ENCODE measurements at regions not wholly inside any gene's neighbourhood (a gene's known extent, or its start where the extent isn't known, plus 50 kb on each side); places are given as distances from the start of the nearest gene placed in this dataset.
"Not testable (repeated sequence)": the region's sequence is repeated elsewhere in the genome, so short reads cannot be mapped to it uniquely, and the experiment has no call there.

DNA sequence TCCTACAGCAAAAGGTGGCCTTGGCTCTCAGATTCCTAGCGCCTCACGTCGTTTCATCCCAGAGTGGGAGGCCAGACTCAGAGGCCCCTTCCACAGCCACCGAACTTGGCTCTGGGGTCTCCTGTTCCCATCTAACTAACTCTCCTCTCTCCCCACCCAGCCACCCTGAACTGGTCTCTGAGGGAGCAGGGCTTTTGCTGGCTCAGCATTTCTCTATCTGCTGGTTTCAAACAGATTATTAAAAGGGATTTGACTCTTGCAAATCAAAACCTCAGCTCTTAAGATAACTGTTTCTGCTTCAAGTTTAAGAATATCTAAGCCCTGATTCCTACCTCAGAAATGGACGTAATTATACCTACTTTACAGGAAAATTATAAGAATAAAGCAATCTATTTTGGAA, 91.0 kb upstream of the ATP1B1 start:
- no peak for DNase-seq (ENCODE audit: low read depth)

DNA sequence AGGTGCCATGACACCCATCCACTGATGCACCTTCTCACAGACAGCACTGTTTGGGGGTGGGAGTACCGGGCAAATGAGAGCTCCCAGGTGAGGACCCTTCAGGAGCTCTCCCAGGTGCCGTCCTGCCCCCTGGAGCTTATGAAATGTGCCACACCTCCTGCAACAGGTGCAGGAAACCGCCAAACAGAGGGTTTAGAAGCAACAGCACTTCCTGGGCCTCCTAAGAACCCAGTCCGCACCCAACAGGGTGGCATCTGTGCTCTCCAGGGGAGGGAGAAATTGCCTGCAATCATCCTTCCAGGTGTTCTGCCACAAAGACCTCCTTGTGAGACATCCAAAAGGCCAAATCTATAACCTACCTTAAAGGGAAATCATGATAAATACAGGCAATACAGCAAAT, 87.7 kb upstream of the ATP1B1 start:
- no peak for DNase-seq (ENCODE audit: low read depth)

DNA sequence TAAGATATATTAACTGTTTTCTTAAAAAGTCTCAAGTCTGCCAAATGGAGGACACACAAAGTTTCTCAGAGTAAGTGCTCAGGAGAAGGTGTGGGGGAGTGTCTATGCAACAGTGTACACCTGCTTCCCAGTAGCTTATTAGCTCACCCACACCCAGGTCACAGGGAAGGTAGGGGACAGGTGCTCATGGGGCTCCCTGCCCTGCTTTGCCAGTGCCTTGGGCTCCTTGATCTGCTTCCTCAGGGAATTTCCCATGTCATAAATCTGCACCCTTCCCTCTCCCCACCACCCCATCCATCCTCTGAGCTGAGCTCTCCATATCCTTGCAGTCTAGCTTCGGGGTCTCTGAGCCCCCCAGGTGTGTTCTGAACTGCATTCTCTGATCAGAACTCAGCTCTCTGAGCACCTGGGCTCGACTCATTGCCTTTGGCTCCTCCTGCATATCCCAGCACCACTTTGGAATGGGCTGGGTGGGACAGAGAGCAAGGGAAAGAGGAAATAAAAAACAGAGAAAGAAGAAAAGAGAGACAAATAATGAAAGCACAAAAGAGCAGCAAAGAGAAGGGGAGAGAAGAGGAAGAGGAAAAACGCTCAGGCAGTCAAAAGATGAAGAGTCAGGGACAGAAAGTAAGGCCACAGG, 87.0 kb upstream of the ATP1B1 start:
- no peak for DNase-seq (ENCODE audit: low read depth)

- DNase-seq (ENCODE audit: low read depth) = no peak
These were observed 85.8 kb upstream of the ATP1B1 start for GRCh38 chr1:169020684-169021083.

- DNase-seq (ENCODE audit: low read depth) = no peak
These were observed 83.8 kb upstream of the ATP1B1 start for GRCh38 chr1:169022648-169023047.

GRCh38 chr1:169024255-169024654, 82.2 kb upstream of the ATP1B1 start:
- no peak for DNase-seq (ENCODE audit: low read depth)

DNA sequence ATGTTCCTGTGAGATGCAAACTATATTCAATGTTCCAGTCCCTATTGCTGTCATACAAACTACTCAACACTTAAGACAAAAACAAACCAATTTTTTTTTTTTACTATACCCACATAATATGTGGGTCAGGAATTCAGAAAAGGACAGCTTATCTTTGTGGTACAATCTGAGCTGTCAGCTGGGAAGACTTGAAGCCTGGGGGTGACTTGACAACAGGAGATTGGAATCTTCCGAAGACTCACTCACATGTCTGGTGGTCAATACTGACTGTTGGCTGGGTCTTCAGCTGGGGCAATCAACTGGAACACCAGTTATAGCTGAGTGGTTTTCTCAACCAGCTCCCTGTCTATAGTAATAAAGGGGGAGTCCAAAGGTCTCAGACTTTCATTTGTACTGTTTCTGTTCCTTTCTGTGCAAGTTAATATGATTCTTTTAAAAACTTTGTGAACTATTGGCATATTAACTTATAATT, 81.7 kb upstream of the ATP1B1 start:
- no peak for DNase-seq (ENCODE audit: low read depth)

DNA sequence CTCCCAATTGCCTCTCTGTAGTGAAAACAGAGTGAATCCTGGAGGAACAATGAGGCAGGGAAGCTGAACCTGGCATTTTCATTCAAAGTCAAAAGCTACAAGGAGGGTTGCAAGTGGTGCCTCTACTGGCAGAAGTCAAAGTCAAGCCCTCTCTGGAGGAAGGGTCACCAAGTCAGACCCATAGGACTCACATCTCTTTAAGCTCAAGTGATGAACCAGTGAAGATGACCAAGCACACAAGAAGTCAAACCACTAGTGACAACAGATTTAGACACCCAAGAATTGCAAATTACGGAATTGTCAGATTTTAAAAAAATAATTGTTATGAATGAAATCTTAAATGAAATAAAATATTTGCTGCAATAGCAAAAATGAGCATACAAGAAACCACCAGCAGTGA, 81.1 kb upstream of the ATP1B1 start:
- DNase-seq (ENCODE audit: low read depth) = no peak

DNA sequence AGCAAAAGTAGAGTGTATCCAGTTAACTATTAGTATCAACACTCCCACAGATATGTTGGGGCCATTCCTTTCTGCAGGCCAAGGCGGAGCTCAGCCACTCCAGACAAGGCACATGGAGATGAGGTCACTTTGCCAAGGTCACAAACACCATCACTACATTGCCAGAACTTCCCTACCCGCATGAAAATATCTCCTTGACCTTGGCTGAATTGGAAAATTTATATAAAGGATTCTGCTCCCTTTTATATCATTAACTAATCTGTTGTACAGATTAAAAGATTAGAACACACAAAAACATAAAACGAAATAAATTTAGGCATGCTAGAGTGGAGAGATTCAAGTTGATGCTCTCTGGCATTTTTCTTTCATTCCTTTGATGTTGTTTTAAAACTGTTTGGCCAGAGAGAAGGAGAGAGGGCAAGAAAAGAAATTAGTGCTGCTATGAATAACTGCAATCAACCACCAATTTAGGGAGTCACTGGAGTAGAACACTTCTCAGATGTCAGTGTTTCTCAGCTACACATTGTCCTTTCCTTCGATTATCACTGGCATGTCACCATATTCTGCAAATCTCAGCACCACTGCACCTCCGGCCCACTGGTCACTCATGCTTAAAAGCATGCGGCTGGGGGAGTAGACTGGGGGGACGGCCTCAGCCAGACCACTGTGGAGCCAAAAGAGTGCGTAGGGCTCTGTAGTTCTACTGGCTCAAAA, 78.7 kb upstream of the ATP1B1 start:
- no peak for DNase-seq (ENCODE audit: low read depth)

GRCh38 chr1:169031566-169032224, 74.8 kb upstream of the ATP1B1 start:
- no peak for DNase-seq (ENCODE audit: low read depth)

DNA sequence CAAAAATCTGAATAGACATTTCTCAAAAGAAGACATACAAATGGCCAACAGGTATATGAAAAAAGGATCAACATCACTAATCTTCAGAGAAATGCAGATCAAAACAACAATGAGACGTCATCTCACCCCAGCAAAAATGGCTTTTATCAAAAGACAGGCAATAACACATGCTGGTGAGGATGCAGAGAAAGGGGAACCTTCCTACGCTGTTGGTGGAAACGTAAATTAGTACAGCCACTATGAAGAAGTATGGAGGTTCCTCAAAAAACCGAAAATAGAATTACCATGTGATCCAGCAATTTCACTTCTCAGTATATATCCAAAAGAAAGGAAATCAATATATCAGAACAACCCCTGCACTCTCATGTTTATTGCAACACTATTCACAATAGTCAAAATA, 65.1 kb upstream of the ATP1B1 start:
- DNase-seq (ENCODE audit: low read depth) = no peak

DNA sequence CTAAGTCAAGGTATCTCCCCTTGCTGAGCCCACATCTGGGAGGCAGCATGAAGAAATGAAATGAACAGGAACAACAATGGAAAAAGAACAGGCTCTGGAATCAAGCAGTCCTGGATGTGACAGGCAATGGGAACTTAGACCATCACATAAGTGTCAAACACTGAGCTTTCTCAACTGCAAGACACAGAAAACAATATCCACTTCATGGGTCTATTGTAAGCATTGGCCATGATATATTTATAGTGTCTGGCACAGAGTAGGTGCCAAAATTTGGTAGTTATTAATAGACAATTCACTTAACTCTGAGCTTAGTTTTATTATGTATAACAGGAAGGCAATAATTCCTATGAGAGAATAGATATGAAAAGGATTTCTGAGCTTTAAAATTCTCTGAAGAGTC, 64.1 kb upstream of the ATP1B1 start:
- no peak for DNase-seq (ENCODE audit: low read depth)

DNA sequence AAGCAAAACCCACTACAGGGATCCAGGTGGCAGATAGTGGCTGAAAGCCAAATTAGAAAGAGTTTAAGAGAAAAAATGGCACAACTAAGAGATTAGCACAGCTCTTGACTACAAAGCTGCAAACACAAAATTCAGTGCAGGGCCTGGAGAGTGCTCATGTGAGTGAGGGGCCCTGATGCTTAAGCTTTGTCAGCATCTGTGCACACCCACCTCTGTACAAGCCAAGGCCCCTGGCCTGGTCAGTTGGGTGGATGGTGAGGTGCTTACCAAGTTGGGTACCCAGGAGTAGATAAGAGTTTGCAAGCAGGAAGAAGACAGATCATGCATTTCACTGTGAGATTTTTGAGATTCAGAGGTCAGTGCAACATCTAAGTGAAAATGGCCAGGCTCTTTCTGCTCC, 62.7 kb upstream of the ATP1B1 start:
- no peak for DNase-seq (ENCODE audit: low read depth)

GRCh38 chr1:169044296-169044695, 62.2 kb upstream of the ATP1B1 start:
- DNase-seq (ENCODE audit: low read depth) = no peak

- DNase-seq (ENCODE audit: low read depth) = no peak
These were observed 61.5 kb upstream of the ATP1B1 start for GRCh38 chr1:169044971-169045370.

- no peak for DNase-seq (ENCODE audit: low read depth)
These were observed 59.8 kb upstream of the ATP1B1 start for GRCh38 chr1:169046671-169047070.

GRCh38 chr1:169047074-169047473, 59.4 kb upstream of the ATP1B1 start:
- DNase-seq (ENCODE audit: low read depth) = no peak

DNA sequence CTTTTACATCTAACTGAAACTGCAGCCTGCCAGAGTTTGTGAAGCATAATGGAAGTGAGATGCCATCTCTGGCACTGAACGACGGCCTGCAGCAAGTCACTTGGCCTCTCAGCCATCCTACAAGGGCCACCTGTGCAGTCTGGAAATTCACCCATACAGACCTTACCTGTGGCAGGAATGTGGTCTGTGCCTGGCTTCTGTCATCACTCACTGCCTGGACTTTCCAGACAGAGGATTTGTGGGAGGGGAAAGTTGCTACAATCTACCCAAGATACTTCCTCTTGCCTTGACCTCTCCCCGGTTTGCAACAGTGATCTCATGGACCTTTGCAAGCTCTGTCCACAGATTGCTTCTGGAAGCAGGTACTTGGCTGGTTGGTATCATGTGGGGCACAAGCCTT, 58.4 kb upstream of the ATP1B1 start:
- no peak for DNase-seq (ENCODE audit: low read depth)

- DNase-seq (ENCODE audit: low read depth) = peak; percentile 29
These were observed 57.1 kb upstream of the ATP1B1 start for GRCh38 chr1:169049258-169049938.

GRCh38 chr1:169051171-169051570, 55.3 kb upstream of the ATP1B1 start:
- DNase-seq (ENCODE audit: low read depth) = no peak

GRCh38 chr1:169052171-169052570, 54.3 kb upstream of the ATP1B1 start:
- DNase-seq (ENCODE audit: low read depth) = not testable (repeated sequence)

GRCh38 chr1:169052727-169053126, 53.8 kb upstream of the ATP1B1 start:
- no peak for DNase-seq (ENCODE audit: low read depth)

DNA sequence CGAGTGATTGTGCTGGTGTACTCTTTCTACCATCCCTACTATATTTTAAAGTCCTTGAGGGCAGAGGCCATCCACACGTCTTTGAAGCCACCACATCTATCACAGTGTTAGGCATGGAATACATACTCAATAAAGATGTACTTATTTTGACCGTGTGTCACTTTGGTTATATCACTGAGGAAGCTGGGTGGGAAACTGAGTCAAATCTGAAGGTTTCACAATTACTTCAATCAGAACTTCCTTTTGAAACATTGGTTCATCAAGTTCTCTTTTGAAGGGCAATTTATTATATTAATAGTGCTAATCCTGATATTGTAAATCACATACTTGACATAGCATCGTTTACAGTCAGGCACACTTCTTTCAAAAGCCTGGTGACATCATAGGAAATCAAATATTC, 53.3 kb upstream of the ATP1B1 start:
- DNase-seq (ENCODE audit: low read depth) = no peak
